Memory B cell (primary cell): ENCODE measurements at regions not wholly inside any gene's neighbourhood (a gene's known extent, or its start where the extent isn't known, plus 50 kb on each side); places are given as distances from the start of the nearest gene placed in this dataset.

Source experiments
- ATAC-seq: fragments of 150-1000 bp; cut with Tn5 transposase; 2 replicates; pipeline ENCODE4 v1.10.0; 2021; ENCODE audit warnings: low read depth, mild to moderate bottlenecking, moderate library complexity
- DNase-seq, 2 donors: peaks; one replicate each; pipeline ENCODE4 v3.0.0; 2022; ENCODE audit warnings: low spot score in 2 of 2
- H3K27ac Mint-ChIP-seq: one replicate; pipeline ENCODE4 v1.8.0; 2022; ENCODE audit warnings: mild to moderate bottlenecking, moderate library complexity, mixed read lengths
- H3K27me3 Mint-ChIP-seq: one replicate; pipeline ENCODE4 v1.8.0; 2022; ENCODE audit warnings: mixed read lengths
- H3K36me3 Mint-ChIP-seq: one replicate; pipeline ENCODE4 v1.8.0; 2022; ENCODE audit warnings: mild to moderate bottlenecking, mixed read lengths
- H3K4me1 Mint-ChIP-seq: one replicate; pipeline ENCODE4 v1.8.0; 2022; ENCODE audit warnings: mixed read lengths
- H3K4me3 Mint-ChIP-seq: one replicate; pipeline ENCODE4 v1.8.0; 2022; ENCODE audit warnings: mild to moderate bottlenecking, moderate library complexity, mixed read lengths
- H3K9me3 Mint-ChIP-seq: one replicate; pipeline ENCODE4 v1.8.0; 2022; ENCODE audit warnings: mixed read lengths

DNA sequence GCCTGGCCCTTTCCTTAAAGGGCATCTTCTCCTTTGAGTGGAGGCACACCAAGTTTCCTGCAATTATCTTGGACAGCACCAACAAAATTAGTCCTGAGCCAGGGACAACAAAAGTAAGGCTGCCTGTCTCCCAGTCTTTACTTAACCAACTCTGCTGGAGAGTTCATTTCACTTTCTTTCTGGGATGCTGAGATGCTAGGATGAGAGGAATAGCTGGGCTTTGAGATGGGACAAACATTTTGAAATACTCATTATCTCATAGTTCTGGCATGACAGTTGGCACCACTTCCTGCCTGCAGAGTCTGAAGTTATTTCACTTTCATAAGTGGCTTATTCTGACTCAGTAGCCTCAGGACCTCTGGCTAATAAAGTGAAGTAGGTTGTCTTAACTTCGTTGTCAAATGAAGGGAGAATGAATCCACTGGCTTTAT, 157.0 kb downstream of the C9orf152 start:
- peak overlapping the region; percentile 98 for H3K4me3 Mint-ChIP-seq
- H3K27ac Mint-ChIP-seq = peak overlapping the region; percentile 93
- H3K9me3 Mint-ChIP-seq = no peaks in the 10 kb centered on the region
- H3K4me1 Mint-ChIP-seq = peaks cover 35% of the 10 kb centered on the region
- H3K27me3 Mint-ChIP-seq = no peaks in the 10 kb centered on the region
- ATAC-seq = peak; percentile 36
- peaks cover 10% of the 10 kb centered on the region for H3K36me3 Mint-ChIP-seq
- no peak for DNase-seq

DNA sequence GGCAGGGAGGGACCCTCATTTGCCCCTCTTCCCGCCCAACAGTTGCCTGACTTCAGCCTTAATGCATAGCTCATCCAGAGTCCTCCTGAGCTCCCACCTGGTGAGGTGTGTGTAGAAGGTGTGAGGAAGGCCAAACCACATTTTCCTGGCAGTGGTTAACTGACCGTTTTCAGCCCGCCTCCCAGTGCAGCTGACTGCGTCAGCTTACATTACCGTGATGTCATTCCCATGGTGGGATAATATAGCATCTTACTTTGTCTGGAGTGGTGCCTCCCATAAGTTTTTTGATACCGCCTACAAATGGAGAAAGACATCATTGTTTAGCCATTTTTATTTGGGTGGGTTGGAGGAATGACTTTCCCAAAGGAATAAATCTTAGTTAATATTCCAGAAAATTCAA, 151.9 kb downstream of the C9orf152 start:
- Mint-ChIP-seq H3K27ac (peak overlapping the region; percentile 80), H3K9me3 (no peaks in the 10 kb centered on the region), H3K4me1 (peaks cover 57% of the 10 kb centered on the region), H3K4me3 (no peak overlapping the region), H3K36me3 (peaks cover 21% of the 10 kb centered on the region), H3K27me3 (no peaks in the 10 kb centered on the region)
- ATAC-seq (no peak), DNase-seq (no peak)

DNA sequence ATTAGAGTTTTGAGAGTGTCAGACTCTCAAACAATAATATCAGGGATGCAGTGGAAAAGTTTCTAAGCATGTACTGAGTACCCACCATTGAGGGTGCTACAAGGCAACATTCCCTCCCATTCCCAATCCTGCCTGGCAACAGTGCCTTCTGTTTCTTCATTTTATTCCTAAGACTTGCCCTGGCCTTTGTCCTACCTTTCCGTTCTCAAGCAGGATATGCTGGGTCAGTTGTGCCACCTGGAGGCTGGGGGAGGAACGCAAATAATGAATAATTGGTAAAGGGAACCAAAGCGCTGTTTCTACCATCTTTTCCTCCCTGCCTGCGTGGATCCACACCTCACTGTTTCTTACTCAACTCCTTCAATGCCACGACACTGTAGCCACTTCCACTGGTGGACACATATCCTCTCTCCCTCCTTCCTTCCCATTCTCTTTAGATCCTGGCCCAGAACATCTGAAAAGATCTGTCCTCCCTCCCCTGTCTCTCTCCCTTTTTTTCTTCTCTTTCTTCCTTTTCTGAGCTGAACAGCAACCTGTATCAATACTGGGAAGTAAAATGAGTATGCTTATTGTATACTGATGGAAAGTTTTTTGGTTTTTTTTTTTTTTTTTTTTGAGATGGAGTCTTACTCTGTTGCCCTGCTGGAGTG, 149.5 kb downstream of the C9orf152 start:
- DNase-seq (peak; percentile 52 to 63), ATAC-seq (peak; percentile 83)
- H3K4me1 Mint-ChIP-seq = peaks cover 61% of the 10 kb centered on the region
- H3K27ac Mint-ChIP-seq = peak overlapping the region; percentile 80
- peaks cover 28% of the 10 kb centered on the region for H3K36me3 Mint-ChIP-seq
- H3K9me3 Mint-ChIP-seq = no peaks in the 10 kb centered on the region
- peak overlapping the region; percentile 68 for H3K4me3 Mint-ChIP-seq
- no peaks in the 10 kb centered on the region for H3K27me3 Mint-ChIP-seq

DNA sequence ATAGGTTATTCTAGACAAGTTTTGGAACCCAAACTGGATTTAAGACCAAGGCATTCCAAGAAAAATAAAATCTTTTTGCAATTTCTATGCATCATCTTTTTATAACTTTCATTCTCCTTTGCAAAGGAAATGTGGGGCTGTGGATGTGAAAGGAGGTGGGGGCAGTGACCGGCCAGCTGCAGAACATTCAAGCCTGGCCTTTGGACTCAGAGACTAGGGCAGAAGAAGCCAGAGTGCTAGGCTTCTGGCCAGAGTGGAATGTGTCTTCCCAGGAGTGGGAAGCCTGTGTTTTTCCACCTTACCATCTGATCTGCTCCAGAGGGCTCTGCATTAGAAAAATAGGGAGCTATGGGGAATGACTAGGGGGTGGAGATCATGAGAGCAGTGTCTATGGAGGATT, 148.5 kb downstream of the C9orf152 start:
- ATAC-seq (no peak), DNase-seq (no peak)
- H3K9me3 Mint-ChIP-seq = no peaks in the 10 kb centered on the region
- H3K4me3 Mint-ChIP-seq = no peak overlapping the region
- peaks cover 28% of the 10 kb centered on the region for H3K36me3 Mint-ChIP-seq
- peak overlapping the region; percentile 80 for H3K27ac Mint-ChIP-seq
- peaks cover 64% of the 10 kb centered on the region for H3K4me1 Mint-ChIP-seq
- no peaks in the 10 kb centered on the region for H3K27me3 Mint-ChIP-seq

DNA sequence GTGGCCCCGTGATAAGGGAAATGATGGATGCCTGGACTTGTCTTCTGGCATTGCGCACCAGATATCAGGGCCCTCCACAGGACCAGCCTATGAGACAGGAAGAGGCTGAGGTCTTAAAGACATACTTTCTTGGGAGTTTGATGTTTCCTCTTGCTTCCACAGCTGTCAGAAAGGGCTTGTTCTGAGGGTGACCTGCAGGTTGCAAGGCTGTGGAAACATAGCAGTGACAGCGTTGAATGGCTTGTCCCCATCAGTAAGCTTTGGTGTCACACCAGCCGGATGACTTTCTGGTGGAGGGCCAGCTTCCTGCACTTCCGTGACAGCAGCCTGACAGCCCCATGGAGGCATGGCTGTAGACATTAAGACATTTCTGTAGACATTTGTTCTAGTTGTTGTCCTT, 143.2 kb downstream of the C9orf152 start:
- Mint-ChIP-seq H3K27me3 (no peaks in the 10 kb centered on the region), H3K9me3 (no peaks in the 10 kb centered on the region), H3K27ac (peak overlapping the region; percentile 65), H3K4me1 (peaks cover 54% of the 10 kb centered on the region), H3K36me3 (peaks cover 33% of the 10 kb centered on the region), H3K4me3 (no peak overlapping the region)
- ATAC-seq (no peak), DNase-seq (no peak)

DNA sequence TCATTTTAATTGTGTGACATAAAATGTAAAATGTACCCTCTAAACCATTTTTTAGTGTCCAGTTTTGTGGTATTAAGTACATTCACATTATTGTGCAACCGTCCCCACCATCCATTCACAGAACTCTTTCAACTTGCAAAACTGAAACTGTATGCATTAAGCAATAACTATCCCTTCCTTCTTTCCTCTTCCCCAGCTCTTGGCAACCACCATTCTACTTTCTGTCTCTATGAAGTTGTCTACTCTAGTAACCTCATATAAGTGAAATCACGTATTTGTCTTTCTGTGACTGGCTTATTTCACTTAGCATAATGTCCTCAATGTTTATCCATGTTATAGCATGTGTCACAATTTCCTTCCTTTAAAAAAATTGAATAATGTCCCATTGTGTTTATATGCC, 142.4 kb downstream of the C9orf152 start:
- DNase-seq = no peak
- H3K9me3 Mint-ChIP-seq = no peaks in the 10 kb centered on the region
- peaks cover 57% of the 10 kb centered on the region for H3K4me1 Mint-ChIP-seq
- H3K4me3 Mint-ChIP-seq = no peak overlapping the region
- no peak for ATAC-seq
- H3K27ac Mint-ChIP-seq = peak overlapping the region; percentile 24
- no peaks in the 10 kb centered on the region for H3K27me3 Mint-ChIP-seq
- peaks cover 36% of the 10 kb centered on the region for H3K36me3 Mint-ChIP-seq

DNA sequence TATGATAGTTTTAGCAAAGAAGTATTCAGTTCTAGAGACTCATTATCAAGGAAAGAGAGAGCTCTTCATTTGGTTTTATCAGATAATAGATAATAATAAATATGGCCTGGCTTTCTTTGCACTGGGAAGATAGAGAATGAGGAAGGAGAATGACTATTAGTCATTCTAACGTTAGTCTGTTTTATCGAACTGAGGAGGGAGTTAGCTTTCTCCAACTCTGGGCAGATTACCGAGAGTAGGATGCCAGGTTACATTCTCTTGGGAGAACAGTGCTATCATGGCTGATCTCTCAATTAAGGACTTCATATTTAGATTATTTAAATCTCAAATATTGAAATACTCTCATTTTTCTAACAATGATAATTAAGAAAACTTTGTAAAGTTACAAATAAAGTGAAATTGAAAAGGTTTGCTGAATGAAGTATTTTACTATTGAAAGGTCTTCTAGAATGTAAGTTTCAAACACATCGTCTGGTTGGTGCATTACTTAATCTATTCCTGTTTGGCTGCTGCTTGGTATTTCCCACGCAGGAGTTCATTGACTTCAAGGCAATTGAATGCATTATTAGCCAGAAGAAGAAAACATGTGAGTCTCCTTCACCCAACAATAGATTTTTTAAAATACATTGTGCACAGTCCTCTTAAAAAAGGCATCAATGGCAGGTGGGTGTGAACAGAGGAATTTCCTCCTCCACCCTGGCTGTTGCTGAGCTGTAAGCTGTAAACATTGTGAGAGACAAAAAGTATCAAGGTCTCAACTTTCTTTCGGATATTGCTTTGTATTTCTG, 140.8 kb downstream of the C9orf152 start:
- DNase-seq = no peak
- ATAC-seq = no peak

DNA sequence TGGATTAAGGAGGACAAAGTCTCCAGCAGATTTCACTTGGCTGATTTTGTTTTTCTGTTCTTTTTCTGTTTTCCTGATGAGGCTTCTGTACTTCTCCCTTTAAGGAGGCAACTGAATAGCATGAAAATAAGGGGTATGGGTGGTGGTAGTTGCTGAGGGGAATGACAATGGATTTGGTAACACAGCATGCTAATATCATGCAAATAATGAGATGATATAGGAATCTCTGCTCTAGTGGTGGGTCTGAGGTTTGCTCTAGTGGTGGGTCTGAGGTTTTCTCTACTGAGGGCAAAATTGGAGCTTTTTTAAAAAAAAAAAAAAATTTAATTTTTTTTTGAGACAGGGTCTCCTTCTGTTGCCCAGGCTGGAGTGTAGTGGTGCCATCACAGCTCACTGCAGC, 139.7 kb downstream of the C9orf152 start:
- ATAC-seq = no peak
- H3K36me3 Mint-ChIP-seq = peaks cover 33% of the 10 kb centered on the region
- DNase-seq = no peak
- H3K4me1 Mint-ChIP-seq = peaks cover 53% of the 10 kb centered on the region
- H3K9me3 Mint-ChIP-seq = no peaks in the 10 kb centered on the region
- H3K27me3 Mint-ChIP-seq = no peaks in the 10 kb centered on the region
- H3K27ac Mint-ChIP-seq = peak overlapping the region; percentile 65
- peak overlapping the region; percentile 60 for H3K4me3 Mint-ChIP-seq

More for the DNA sequence above, 140.8 kb downstream of the C9orf152 start:
- no peaks in the 10 kb centered on the region for H3K9me3 Mint-ChIP-seq
- peaks cover 37% of the 10 kb centered on the region for H3K36me3 Mint-ChIP-seq
- no peaks in the 10 kb centered on the region for H3K27me3 Mint-ChIP-seq
- peak overlapping the region; percentile 44 for H3K4me3 Mint-ChIP-seq
- peak overlapping the region; percentile 31 for H3K27ac Mint-ChIP-seq
- peaks cover 52% of the 10 kb centered on the region for H3K4me1 Mint-ChIP-seq

DNA sequence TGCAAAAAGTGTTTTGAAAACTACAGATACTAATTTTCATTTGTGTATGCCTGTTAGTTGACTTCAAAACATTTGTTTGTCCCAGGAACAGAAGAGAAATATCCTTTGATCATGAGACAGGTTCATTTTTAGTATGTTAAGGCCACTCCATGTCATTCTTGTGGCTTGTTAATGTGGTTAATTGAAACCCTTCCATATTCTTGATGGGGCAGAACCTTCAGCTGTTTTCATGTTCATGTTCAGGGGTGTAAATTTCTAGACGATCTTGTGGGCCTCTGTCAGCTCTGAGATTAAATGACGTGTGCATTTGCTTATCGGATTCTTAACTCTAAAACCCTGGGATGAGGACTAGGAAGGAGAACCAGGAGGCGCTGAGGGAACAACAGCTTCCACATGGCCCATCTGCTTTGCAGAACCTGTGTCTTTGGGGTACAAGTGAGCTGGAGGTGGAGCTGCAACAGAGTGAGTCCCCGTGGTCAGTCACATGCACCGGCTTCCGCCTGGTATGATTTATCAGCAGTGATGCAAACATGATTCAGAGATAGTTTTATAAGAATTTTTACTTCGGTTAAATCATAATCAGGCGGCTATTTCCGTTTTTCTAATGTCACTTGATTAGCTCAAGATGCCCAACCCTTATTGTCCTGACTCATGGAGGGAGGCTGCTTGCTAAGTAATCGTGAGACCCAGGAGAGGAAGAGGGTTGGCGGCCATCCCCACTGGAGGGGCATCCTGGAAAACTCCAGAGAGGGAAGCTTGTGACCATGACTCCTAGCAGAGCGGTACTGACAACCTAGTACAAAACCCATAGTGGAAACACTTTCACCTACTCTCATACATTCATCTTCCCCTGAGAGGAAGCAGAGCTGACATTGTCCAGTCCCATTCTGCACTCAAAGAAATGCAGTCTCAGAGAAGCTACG, 138.4 kb downstream of the C9orf152 start:
- no peaks in the 10 kb centered on the region for H3K27me3 Mint-ChIP-seq
- peaks cover 54% of the 10 kb centered on the region for H3K4me1 Mint-ChIP-seq
- ATAC-seq (no peak), DNase-seq (no peak)
- H3K36me3 Mint-ChIP-seq = peaks cover 33% of the 10 kb centered on the region
- peak overlapping the region; percentile 63 for H3K27ac Mint-ChIP-seq
- no peak overlapping the region for H3K4me3 Mint-ChIP-seq
- H3K9me3 Mint-ChIP-seq = no peaks in the 10 kb centered on the region

DNA sequence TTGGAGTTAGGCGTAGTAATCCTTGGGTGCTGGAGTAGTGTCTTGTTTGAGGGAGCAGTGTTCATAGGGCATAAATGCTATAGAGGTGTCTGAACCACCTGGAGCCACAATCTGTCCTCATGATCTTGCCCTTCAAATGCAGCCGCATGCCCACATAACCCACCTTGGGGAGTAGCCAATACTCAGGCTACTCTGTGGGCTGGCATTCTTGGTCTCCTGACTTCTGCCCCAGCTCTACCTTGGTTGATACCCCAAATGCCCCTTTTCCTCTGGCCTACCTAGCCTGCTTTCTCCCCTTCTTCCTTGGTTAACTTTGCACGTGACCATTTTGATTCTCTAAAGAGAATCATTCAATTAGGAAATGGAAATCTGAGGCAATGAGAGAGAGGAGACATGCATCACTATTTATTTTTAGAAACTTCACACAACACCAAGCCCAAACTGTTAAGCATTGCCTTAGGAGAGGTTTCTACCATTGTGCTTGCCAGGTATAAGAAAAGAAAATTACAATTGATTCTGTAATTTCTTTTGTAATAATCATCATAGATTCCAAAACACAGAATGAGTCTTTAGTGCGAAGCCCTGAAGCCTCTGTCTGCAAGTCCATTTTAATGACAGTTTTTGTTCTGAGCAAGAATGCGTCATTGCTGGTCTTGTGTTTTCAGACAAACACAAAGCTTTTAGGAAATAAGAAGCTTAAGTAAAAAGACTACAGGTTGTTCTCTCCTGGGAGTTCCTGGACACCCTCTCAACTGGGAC, 135.2 kb downstream of the C9orf152 start:
- peaks cover 49% of the 10 kb centered on the region for H3K4me1 Mint-ChIP-seq
- no peak for ATAC-seq
- H3K4me3 Mint-ChIP-seq = no peak overlapping the region
- H3K27ac Mint-ChIP-seq = peak overlapping the region; percentile 80
- no peak for DNase-seq
- no peaks in the 10 kb centered on the region for H3K27me3 Mint-ChIP-seq
- H3K9me3 Mint-ChIP-seq = no peaks in the 10 kb centered on the region
- H3K36me3 Mint-ChIP-seq = peaks cover 29% of the 10 kb centered on the region

DNA sequence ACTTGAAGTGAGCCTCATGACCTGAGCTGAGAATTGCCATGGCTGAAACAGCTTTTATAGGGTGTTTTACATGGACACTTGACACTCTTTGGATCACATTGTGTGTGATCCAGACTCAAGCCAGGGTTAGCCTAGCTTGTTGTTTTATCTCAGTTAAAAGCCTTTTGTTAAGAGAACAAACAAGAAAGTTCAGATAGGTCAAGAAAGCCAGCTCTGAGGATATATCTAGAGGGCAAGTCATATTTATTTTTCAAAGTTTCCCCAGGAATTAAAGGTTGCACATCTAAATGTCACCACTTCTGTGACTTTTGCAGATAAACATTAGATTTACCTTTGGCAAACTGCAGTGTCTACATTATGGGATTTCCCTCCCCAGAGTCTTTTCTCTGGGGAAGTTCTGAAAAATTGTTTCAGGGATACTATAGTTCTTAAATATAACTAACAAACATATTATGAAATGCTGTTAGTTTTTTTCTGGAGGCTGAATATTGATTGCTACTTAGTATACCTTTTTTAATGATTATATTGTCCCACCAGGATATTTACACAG, 134.5 kb downstream of the C9orf152 start:
- DNase-seq = no peak
- Mint-ChIP-seq H3K9me3 (no peaks in the 10 kb centered on the region), H3K4me3 (no peak overlapping the region), H3K27me3 (no peaks in the 10 kb centered on the region), H3K36me3 (peaks cover 26% of the 10 kb centered on the region), H3K4me1 (peaks cover 46% of the 10 kb centered on the region), H3K27ac (peak overlapping the region; percentile 33)
- no peak for ATAC-seq

DNA sequence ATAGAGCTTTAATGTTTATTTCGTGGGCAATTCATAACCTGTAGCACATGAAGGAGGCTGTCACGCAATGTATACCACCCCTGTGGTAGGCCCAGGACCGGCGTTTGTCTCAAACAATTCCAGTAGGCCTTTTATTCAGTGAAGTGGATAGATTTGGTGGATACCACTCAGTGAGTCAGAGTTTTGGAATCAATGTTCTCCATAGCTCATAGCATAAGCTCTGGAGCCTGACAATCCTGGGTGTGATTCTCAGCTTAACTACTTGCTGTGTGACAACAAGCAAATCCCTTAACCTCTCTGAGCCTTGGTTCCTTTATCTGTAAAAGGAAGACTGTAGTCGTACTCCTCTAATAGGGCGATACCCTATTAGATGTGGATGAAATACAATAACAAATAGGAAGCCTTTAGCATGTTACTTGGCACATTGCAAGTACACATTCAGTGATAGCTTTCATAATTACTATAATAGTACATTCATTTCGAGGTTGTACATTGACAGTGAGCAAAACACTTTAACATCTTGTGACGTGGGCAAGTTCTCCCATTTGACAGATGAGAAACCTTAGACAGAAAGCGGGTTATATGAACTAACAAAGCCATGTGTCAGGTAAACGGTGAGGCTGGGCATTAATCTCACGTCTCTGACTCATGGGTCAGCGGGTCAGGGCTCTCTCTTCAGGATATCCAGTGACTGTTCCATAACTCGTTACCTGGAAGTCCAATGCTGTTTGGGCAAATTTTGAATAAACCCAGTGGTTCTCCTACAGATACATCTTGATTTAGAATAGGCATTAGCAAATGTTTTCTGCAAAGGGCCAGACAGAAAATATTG, 130.8 kb downstream of the C9orf152 start:
- no peaks in the 10 kb centered on the region for H3K9me3 Mint-ChIP-seq
- peaks cover 57% of the 10 kb centered on the region for H3K4me1 Mint-ChIP-seq
- H3K36me3 Mint-ChIP-seq = peaks cover 12% of the 10 kb centered on the region
- no peaks in the 10 kb centered on the region for H3K27me3 Mint-ChIP-seq
- H3K4me3 Mint-ChIP-seq = peak overlapping the region; percentile 24
- no peak for DNase-seq
- ATAC-seq = no peak
- H3K27ac Mint-ChIP-seq = peak overlapping the region; percentile 69
